ENCODE measurements at regions not wholly inside any gene's neighbourhood (a gene's known extent, or its start where the extent isn't known, plus 50 kb on each side); places are given as distances from the start of the nearest gene placed in this dataset.

- Histone ChIP-seq H3K4me3 (replicated peaks; ENCODE audit: insufficient read depth, low read length) (no peak overlapping the region), H3K27me3 (ENCODE audit: insufficient read depth, poor library complexity, severe bottlenecking) (no peaks in the 10 kb centered on the region), H3K27ac (replicated peaks) (no peak overlapping the region)
- DNase-seq (ENCODE audit: low read depth in 1 of 2, low spot score in 1 of 2): no peak
- no peak for TF ChIP-seq POLR2AphosphoS5 (IDR thresholded peaks at IDR 0.05; ENCODE audit: low read depth)
- TF ChIP-seq SPI1 (IDR thresholded peaks at IDR 0.05; ENCODE audit: borderline replicate concordance, low read depth): no peak
Observed at GRCh38 chr10:4177791-4178190, 392.8 kb upstream of the KLF6 start.

- TF ChIP-seq SPI1 (IDR thresholded peaks at IDR 0.05; ENCODE audit: borderline replicate concordance, low read depth) (no peak), POLR2AphosphoS5 (IDR thresholded peaks at IDR 0.05; ENCODE audit: low read depth) (no peak), REST (IDR thresholded peaks at IDR 0.05; ENCODE audit: insufficient replicate concordance, low read depth) (no peak), CTCF (IDR thresholded peaks at IDR 0.05; ENCODE audit: insufficient read depth, low read length) (no peak), GABPA (IDR thresholded peaks at IDR 0.05; ENCODE audit: low read depth) (no peak)
- Histone ChIP-seq H3K27me3 (ENCODE audit: insufficient read depth, poor library complexity, severe bottlenecking) (no peaks in the 10 kb centered on the region), H3K4me3 (replicated peaks; ENCODE audit: insufficient read depth, low read length) (no peak overlapping the region), H3K27ac (replicated peaks) (no peak overlapping the region)
- DNase-seq (ENCODE audit: low read depth in 1 of 2, low spot score in 1 of 2): no peak
Observed at GRCh38 chr10:4176500-4177281, 391.7 kb upstream of the KLF6 start.

- H3K27me3 ChIP-seq (ENCODE audit: insufficient read depth, poor library complexity, severe bottlenecking): no peaks in the 10 kb centered on the region
- H3K4me3 ChIP-seq (replicated peaks; ENCODE audit: insufficient read depth, low read length): no peak overlapping the region
- TF ChIP-seq REST (IDR thresholded peaks at IDR 0.05; ENCODE audit: insufficient replicate concordance, low read depth) (no peak), GABPA (IDR thresholded peaks at IDR 0.05; ENCODE audit: low read depth) (no peak)
- no peak overlapping the region for H3K27ac ChIP-seq (replicated peaks)
- no peak for DNase-seq (ENCODE audit: low read depth in 1 of 2, low spot score in 1 of 2)
Observed at GRCh38 chr10:4174197-4174596, 389.2 kb upstream of the KLF6 start.

- no peak for DNase-seq (ENCODE audit: low read depth in 1 of 2, low spot score in 1 of 2)
- no peak overlapping the region for H3K27ac ChIP-seq (replicated peaks)
- H3K27me3 ChIP-seq (ENCODE audit: insufficient read depth, poor library complexity, severe bottlenecking): no peaks in the 10 kb centered on the region
- H3K4me3 ChIP-seq (replicated peaks; ENCODE audit: insufficient read depth, low read length): no peak overlapping the region
- TF ChIP-seq SPI1 (IDR thresholded peaks at IDR 0.05; ENCODE audit: borderline replicate concordance, low read depth): no peak
- no peak for TF ChIP-seq POLR2AphosphoS5 (IDR thresholded peaks at IDR 0.05; ENCODE audit: low read depth)
- TF ChIP-seq GABPA (IDR thresholded peaks at IDR 0.05; ENCODE audit: low read depth): no peak
- no peak for TF ChIP-seq CTCF (IDR thresholded peaks at IDR 0.05; ENCODE audit: insufficient read depth, low read length)
- TF ChIP-seq REST (IDR thresholded peaks at IDR 0.05; ENCODE audit: insufficient replicate concordance, low read depth): no peak
Observed at GRCh38 chr10:4170633-4171314, 385.8 kb upstream of the KLF6 start.
